GF-D8 (cell line): ENCODE measurements at regions not wholly inside any gene's neighbourhood (a gene's known extent, or its start where the extent isn't known, plus 50 kb on each side); places are given as distances from the start of the nearest gene placed in this dataset.

Experiments used
- DNase-seq: peaks from one replicate; lab custom pipeline; 2025; lab: John Stamatoyannopoulos, UW

- DNase-seq, result no peak
Measured at GRCh38 chr9:79501546-79501945, 70.2 kb upstream of the TLE4 start.

DNA sequence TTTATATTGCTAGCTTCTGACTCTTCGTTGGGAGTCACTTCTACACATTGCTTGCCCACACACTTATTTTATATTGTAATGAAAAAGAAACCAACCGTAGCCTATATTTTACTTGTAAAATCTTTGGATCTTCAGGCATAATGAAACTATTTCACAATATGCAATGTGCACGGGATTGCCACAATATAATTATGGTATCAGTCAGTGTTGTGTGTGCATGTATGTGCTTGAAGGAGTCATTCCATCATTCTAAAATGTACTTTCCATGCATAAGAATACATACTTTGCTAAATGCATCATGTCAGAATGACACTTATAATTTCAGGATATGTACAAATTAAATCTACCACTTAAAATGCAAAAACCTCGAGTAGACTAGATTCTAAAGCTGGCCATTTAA is 64.0 kb upstream of the TLE4 start:
- DNase-seq, result no peak

GRCh38 chr9:79512251-79512650 is 59.5 kb upstream of the TLE4 start:
- no peak for DNase-seq
